Posterior cingulate gyrus (tissue), 11 donors: ENCODE measurements at regions not wholly inside any gene's neighbourhood (a gene's known extent, or its start where the extent isn't known, plus 50 kb on each side); places are given as distances from the start of the nearest gene placed in this dataset.

ENCODE experiments used
- DNase-seq, 10 donors: peaks; one replicate each; pipeline versions ENCODE4 v3.0.0 to v3.0.0-alpha.2; 2020 to 2021; ENCODE audit warnings: mixed read lengths in 3 of 10
- intact Hi-C: fragments of 100-400 bp; cut with DNase I; formaldehyde crosslinking; loops from one replicate; pipeline ENCODE4 v1.15.1; 2023

DNA sequence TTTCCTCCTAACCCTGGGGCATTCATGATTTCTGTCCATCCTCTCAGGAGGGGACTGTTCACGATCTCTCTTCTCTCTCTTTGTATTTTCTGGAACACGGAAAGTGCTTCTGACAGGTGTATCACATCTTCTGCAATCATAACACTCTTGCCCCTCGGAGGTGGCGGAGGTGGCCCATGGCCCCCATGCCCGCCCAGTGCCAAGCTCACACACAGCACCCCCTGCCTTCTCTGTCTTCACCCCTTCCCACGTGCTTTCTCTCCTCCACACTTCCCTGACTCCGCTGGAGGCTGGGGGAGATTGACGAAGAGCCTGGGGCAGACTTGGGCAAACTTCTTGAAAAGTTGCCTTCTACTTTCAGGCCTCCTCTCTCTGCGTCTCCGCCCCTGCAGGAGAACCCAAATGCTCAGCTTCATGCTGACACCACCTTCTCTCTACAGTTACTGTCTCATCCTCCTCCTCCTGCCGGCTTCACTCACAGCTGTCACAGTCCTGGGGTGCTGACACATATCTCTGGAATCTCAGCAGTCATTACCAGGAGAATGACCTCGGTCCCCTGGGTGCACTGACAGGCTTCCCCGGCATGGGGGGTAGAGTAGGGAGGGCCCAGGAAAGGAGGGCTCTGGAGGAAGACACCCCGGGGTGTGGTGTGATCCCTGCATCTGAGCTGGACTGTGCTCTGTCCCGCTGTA is 127.1 kb downstream of the ENGASE start:
- DNase-seq: no peak
- intact Hi-C loops: no loop called here

DNA sequence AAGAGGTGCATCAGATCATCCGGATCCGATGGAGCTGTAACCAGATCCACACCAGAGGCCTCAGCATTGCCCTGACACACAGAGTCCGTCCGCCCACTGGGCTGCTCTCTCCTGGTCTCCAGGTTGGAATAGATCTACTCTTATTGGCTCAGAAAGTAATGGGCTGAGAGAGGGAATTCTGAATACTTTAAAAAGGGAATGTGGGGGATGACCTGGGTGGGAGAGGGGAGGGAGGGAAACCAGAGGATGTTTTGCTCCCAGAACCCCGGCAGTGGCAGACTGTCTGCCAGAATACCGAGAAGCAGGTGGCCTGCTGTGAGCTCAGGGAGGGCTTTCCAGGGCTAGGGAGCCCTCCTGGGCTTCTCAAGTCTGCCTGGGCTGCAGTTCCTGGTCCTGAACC is 126.5 kb downstream of the ENGASE start:
- DNase-seq: no peak
- intact Hi-C loops: no loop called here

DNA sequence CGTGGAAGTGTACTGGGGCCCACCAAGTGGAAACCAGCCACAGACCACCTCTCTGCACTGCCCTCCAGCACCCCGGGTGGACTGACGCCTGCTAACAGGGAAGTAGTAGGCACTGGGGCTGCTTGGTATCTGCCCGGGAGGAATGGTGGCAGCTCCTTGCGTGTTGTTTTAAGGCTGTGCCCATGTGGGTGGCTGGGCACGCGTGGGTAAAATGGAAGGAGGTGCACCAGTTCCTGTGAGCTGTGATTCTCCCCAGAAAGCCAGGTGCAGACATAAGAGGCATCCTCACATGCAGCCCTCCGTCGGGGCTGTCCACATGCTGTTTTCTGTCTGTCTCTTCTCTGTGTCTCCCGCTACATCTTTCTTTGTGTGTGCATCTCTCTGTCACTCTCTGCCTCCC is 122.3 kb downstream of the ENGASE start:
- DNase-seq: no peak
- intact Hi-C loops: no loop called here

DNA sequence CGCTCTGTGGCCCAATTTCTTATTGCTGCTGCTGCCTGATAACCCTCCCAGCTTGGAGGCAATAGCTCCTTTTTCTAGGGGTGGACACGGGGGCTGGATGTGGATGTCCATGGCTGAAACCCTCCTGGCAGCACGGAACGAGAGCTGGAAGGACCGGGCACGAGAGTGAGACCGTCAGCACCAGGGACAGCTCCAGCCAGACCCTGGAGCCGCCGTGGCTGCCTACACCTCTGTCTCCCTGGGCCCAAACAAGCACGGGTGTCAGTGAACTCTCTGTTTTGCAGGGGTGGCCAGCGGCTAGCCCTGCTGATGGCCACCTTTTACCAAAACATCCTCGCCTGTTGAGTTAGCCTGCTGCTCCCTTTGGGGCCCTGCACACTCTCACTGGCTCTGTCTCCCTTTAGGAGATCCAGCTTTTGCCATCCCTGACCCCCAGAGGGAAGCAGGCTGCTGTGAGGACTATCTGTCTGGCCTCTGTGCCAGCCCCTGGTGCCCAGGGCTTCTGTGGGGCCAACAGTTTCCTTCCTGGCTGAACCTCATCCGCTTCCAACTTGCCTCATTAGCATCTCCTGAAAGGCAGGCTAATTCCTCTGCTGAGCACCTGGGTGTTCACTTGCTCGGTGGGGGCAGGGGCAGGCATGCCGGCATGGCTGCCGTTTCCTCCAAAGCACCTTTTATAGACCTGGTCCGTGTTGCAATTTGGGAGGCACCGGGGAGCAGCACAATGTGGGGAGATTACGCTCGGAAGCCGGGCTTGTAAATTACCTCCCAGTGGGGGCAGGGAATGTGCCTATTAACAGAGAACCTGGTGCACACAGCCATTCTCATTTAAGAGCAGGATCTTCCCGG is 118.1 kb downstream of the ENGASE start:
- intact Hi-C loops: no loop called here
- DNase-seq: peak in 1 of 10 donors; percentile 24

DNA sequence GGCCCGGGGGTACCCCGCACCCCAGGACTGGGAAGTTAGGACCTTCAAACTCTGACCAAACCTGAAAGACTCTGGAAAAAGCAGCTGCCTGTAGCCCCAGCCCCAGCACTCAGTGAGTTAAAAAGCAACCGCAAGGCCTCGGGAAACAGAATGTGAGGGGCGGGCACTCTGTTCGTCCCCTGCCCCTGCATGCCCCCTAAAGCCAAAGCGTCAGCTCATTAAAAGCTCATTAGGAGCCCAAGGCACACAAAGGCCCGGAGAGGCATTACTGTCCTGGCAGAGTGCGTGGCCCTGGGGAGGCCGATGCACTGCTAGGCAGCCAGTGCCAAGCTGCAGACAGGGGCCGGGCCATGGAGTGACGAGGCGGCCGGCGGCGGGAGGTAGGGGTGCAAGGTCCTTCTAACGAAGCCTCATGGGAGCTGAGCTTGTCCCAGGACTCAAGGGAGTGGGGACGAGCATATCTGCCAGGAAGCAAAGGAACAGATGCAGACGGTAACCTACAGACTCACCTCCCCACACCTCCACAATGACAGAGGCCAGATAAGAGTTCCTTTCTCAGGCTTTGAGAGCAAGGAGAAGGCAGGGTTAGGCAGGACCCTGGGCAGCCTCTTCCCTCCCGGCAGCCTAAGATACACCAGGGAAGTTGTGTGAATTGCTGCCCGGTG is 116.8 kb downstream of the ENGASE start:
- intact Hi-C loops: no loop called here
- no peak for DNase-seq

DNA sequence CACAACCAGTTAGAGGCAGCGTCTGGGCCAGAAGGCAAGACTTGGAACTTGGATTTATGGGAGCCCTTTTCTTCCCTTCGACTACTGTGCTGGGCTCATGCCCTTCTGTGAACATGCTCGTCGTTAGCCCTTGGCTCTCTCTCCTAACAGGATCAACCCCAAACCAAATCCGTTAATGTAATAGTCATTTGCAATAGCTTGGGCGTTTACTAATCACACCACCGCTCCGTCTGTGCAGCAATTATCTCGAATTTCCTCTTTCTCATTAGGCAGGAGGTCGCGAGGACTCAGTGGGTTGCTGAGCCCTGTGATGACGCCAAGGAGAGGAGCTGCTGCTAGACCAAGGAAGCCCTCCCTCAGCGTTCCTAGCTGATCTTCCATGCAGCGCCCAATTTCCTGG is 114.7 kb downstream of the ENGASE start:
- intact Hi-C loops: no loop called here
- no peak for DNase-seq

DNA sequence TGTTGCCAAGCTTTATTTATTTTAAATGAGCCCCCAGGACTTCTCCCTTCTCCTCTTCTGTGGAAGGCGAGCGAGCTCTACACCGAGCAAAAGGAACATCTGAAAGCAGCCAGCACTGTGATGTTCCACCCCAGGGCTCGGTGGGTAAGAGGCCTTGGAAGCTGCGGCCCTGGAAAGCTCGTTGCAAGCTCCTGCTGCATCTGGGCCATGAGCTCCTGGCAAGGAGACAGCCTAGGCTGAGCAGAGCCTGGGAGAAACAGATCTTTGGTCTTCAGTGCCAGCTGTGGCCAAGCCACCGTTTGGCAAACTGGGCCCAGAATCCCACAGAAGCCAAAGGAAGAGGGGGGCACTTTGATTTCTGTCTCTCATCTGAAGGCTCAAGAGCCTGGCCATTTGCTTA is 114.1 kb downstream of the ENGASE start:
- intact Hi-C loops: loop anchor here (1.0 kb wide), 1 partner anchor 200 kb away; no protein-coding TSS in a partner anchor
- DNase-seq: peak in 2 of 10 donors; percentile 42 to 92

DNA sequence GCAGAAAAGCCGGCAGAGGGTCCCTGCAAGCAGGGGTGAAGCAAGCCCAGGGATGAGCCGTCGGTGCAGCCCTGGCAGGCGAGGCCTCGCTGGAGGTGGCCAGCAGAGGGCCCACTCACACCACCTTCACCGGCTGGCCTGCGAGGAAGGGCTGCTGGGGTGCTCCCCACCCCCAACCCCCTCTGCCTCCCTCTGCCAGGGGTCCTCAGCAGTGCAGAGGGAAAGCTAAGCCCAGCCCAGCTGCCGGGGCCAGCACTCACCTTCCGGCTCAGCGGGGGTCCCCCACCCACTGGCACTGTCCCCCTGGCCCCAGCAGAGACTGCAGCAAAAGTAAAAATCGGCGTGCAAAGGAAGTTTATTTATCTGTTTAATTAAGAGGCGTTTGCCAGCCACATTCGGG is 113.4 kb downstream of the ENGASE start:
- peak in 9 of 10 donors; percentile 28 to 93 (median 57) for DNase-seq
- intact Hi-C loops: loop anchor here (1.0 kb wide), 1 partner anchor 200 kb away; no protein-coding TSS in a partner anchor

DNA sequence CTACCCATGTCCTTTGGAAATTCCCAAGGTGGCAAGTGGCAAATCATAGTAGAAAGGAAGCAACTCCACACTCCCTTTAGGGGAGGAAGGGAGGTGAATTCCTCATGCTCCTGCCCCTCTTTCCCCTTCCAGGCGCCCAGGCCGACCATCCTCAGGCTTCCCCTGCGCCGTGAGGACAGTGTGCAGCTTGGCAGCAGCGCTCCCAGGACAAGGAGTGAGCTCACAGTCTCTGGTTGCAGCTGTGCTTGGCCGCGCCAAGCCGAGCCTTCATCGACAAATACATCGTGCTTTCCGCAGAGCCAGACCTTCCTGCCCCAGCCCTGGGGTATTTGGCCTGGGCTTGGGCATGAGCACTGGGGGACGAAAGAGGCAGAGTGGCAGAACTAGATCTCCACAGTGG is 112.6 kb downstream of the ENGASE start:
- intact Hi-C loops: no loop called here
- DNase-seq: no peak

DNA sequence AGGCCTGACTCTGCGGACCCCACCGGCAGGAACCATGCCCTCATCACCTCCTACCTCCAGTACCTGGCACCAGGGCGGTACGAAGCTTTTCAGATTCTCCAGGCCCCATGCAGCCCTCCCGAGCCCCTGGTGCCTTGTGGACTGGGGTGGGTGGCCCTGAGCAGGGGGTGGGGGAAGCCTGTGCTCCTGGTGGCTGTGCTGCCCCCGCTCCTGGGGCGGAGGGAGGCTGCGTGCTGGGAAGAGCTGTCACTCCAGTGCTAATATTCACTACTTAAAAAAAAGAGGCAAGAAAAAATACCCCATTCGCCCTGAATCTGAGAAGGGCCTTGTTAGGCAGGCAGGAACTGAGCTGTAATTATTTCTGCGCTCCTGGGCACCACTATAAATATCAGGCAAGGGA is 111.8 kb downstream of the ENGASE start:
- DNase-seq: no peak
- intact Hi-C loops: no loop called here

DNA sequence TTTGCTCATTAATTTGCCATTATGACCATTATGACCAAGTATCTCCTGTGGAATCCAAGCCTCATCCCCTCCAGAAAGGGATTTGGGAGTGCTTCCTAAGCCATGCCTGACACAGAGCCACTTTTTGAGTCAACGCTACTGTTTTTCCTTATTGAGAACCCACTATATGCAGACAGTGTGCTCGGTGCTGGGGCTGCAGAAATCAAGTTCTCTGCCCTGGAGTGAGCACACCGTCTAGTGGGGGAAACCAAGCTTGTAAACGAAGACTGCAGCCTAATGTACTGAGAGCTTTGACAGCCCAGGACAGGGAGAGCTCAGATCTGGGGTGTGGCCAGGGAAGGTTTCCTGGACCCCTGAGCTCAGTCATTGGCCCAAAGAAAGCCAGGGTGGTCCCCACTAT is 111.0 kb downstream of the ENGASE start:
- intact Hi-C loops: no loop called here
- no peak for DNase-seq

DNA sequence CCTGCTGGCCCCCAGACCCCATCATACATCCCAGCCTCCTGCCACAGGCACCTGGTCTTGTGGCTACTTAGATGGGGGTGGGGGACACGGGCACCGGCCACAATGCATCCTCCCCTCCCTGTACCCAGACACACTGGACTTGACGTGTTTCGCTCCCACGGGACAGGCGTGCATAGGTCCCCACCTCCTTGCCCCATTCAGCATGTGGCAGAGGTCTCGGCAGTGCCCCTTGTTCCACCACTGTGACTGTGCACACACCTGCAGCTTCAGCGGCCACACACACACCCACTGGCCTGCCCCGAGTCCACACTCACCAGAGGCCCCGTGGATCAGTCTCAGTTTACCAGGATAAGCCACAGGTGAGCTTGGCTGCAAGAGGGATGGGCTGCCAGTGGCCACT is 109.6 kb downstream of the ENGASE start:
- intact Hi-C loops: no loop called here
- DNase-seq: no peak

DNA sequence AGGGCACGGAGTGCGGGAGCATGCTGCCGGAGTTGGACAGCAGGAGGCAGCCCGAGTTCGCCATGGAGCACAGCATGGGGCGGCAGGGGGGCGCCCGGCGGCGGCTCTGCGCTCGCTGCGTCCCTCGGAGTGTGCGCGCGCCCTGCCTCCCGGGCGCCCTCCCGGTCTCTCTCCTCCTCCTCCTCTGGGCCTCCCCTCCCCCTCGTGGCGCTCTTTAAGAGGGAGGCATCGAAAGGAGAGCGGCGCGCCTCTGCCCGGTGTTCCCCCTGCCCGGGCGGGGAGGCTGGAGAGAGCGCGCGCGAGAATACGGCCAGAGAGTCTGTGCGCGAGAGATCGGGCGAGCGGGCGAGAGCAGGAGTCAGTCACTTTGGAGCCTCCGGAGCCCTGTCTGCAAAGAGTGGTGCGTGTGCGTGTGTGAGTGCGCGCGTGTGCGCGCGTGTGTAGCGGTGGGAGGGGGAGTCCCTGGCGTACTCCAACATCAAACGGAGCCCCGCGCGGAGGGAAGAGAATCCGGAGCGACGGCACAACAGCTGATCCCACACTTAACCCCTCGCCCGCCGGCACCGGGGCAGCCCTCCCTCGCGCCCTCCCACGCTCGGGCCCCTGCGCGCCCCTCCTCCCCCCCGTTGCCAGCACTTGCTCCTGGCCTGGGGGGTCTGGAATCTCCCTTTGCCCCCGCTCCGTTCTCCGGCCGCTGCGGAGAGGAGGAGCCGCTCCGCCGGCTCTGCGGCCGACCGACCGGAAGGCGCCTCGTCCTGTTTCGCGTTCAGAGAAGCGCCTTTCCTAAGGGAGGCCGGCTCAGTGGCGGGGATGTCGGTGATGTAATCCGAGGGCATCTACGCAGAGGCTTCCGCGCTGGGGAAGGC is 108.9 kb downstream of the ENGASE start:
- DNase-seq: peak in 6 of 10 donors; percentile 25 to 91 (median 63)
- intact Hi-C loops: no loop called here

DNA sequence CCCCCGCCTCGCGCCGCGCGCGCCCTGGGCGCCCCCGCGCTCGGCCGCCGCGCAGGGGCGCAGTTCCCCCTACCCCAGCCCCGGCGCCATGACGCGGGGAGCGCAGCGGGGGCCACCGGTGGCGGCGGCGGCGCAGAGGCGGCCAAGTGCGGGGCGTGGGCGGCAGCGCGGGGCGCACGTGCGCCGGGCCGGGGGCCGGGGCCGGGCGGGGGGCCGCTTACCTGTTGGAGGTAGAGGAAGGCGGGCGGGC is 108.3 kb downstream of the ENGASE start:
- DNase-seq: no peak
- intact Hi-C loops: no loop called here

DNA sequence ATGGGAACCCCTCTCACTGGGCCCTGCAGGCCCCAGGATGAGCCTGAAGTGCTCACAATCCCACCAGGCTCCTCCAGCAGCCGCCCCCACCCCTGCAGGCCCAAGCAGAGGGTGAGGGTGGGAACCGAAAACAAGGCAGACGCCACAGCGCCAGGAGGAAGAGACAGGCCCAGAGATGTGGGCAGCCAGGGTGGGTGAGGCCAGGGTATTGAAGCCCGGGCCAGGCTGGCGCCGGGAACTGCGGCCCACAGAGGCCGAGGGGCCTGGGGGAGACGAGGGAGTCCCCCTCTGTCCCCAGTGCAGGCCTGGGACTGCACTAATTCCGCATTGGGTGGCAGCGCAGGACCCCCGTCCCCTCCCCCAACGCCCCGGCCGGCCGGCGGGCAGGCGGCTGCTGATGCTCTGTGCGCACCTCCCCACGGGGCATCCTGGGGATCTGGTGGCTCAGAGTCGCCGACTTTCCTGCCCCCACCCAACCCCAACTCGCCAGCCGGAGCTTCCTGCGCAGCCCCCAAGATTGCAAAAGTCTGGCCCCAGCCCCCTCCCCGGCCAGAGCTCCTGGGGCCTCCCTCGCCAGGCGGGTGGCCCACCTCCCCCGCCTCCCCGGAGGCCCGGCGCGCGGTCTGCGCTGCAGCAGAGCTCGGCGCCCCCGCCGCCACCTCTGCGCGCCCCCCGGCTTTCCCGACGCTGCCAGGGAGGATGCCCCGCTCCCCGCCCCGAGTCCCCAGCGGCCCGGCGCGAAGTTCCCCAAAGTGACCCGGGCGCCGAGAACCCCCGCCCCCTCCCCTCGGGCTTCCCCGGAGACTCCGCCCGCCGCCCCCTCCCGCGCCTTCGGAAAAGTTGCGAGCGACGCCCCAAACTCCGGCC is 107.8 kb downstream of the ENGASE start:
- no peak for DNase-seq
- intact Hi-C loops: no loop called here

DNA sequence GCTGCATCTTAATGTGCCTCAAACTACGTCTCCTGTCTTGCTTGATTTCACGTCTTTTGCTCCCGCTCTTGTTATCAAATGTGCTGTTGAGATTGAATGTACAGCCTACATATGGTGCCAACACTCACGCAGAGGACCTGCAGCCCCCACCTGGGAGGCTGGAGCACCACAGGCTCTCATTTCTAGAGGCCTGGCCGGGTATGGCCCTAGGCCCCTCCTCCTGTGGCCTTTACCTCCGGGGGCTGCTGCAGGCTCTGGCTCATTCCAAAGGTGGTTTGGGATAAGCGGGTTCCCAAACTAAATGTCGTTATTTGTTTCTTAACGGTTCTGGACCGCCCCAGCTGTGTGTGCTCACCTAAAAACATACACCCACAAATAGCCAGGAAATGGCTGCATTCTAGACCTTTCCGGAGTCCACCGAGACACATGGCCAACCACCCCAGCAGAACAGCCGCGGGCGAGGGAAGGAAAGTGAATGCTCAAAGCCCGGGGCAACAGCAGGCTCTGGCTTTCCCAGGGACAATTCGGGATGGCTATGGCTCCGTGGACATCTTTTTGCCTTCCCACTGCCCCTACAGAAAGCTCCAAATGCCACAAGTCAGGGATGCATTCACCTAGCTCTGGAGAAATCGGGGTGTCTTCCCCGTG is 105.9 kb downstream of the ENGASE start:
- no peak for DNase-seq
- intact Hi-C loops: no loop called here

DNA sequence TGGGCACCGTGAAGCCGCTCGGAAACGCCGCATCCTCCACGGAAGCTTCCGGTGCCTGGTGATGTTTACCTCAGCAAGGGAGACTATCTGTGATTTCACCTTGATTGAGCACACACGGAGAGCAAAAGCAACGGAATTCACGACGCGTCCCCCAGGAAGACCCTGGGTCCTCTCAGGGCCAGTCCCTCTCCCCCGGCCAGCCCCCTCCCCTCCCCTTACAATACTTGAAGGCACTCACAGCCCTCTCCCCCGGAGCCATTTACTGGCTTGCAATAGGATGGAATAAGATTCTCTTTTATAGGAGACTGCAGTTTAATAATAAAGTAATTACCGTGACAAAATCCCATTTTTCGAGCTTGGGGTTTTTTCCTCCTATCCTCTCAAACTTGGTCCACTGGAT is 104.7 kb downstream of the ENGASE start:
- intact Hi-C loops: no loop called here
- no peak for DNase-seq

DNA sequence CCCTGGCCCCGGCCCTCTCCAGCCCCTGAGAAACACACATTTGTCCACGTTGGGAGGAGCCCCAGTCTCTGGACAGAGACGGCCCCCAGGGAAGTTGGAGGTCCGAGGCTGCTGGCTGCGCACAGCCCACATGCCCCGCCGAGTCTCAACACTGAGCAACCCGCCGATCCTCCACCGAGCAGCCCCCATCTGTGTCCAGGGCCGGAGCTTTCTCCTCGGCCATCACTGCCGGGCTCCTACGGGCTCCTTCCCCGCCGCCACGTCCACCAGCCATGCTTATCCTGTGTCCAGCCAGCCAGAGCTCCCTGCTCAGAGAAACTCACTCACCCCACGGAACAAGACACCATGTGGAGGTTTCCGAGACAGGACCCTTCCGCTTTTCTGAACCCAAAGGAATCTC is 103.3 kb downstream of the ENGASE start:
- intact Hi-C loops: no loop called here
- DNase-seq: no peak
